HL-60 (cell line): ENCODE measurements at regions not wholly inside any gene's neighbourhood (a gene's known extent, or its start where the extent isn't known, plus 50 kb on each side); places are given as distances from the start of the nearest gene placed in this dataset.

Source experiments
- DNase-seq, 2 experiments: peaks; one replicate each; pipeline ENCODE4 v3.0.0-alpha.2; 2010 to 2020; ENCODE audit warnings: low read depth in 1 of 2, low spot score in 1 of 2
- H3K27ac ChIP-seq: fragments of 250-450 bp; sonication (Bioruptor Pico); replicated peaks from 2 replicates; pipeline ENCODE4 v1.5.1; 2020; ENCODE audit warnings: mild to moderate bottlenecking, moderate library complexity
- H3K27me3 ChIP-seq: fragments of 250-450 bp; sonication (Bioruptor Pico); 2 replicates; pipeline ENCODE4 v1.5.1; 2021; ENCODE audit warnings: mild to moderate bottlenecking, moderate library complexity; ENCODE audit not compliant: insufficient read depth, poor library complexity, severe bottlenecking
- H3K4me3 ChIP-seq: replicated peaks from 2 replicates; pipeline ENCODE4 v1.5.1; 2011; ENCODE audit warnings: mild to moderate bottlenecking, control low read depth, low read length; ENCODE audit not compliant: insufficient read depth
- GABPA ChIP-seq: IDR thresholded peaks from 2 replicates; pipeline ENCODE4 v1.6.1; 2012; ENCODE audit warnings: low read depth
- POLR2AphosphoS5 ChIP-seq: IDR thresholded peaks from 2 replicates; pipeline ENCODE4 v1.6.1; 2012; ENCODE audit warnings: low read depth
- REST ChIP-seq: IDR thresholded peaks from 2 replicates; pipeline ENCODE4 v1.6.1; 2012; ENCODE audit warnings: low read depth; ENCODE audit not compliant: insufficient replicate concordance
- SPI1 ChIP-seq: IDR thresholded peaks from 2 replicates; pipeline ENCODE4 v1.6.1; 2012; ENCODE audit warnings: low read depth, mild to moderate bottlenecking, borderline replicate concordance
- TF ChIP-seq, protein P1 (sequence below): IDR thresholded peaks from one replicate; pipeline ENCODE4 v1.5.1; 2011; ENCODE audit warnings: low read length, control low read depth, inconsistent platforms; ENCODE audit not compliant: insufficient read depth

GRCh38 chr16:6600167-6600566 lies 732.5 kb upstream of the RBFOX1 start:
- TF ChIP-seq, protein P1, sequence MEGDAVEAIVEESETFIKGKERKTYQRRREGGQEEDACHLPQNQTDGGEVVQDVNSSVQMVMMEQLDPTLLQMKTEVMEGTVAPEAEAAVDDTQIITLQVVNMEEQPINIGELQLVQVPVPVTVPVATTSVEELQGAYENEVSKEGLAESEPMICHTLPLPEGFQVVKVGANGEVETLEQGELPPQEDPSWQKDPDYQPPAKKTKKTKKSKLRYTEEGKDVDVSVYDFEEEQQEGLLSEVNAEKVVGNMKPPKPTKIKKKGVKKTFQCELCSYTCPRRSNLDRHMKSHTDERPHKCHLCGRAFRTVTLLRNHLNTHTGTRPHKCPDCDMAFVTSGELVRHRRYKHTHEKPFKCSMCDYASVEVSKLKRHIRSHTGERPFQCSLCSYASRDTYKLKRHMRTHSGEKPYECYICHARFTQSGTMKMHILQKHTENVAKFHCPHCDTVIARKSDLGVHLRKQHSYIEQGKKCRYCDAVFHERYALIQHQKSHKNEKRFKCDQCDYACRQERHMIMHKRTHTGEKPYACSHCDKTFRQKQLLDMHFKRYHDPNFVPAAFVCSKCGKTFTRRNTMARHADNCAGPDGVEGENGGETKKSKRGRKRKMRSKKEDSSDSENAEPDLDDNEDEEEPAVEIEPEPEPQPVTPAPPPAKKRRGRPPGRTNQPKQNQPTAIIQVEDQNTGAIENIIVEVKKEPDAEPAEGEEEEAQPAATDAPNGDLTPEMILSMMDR: no peak
- TF ChIP-seq REST (no peak), GABPA (no peak)
- DNase-seq: no peak
- Histone ChIP-seq H3K27ac (no peak overlapping the region), H3K27me3 (no peaks in the 10 kb centered on the region), H3K4me3 (no peak overlapping the region)

DNA sequence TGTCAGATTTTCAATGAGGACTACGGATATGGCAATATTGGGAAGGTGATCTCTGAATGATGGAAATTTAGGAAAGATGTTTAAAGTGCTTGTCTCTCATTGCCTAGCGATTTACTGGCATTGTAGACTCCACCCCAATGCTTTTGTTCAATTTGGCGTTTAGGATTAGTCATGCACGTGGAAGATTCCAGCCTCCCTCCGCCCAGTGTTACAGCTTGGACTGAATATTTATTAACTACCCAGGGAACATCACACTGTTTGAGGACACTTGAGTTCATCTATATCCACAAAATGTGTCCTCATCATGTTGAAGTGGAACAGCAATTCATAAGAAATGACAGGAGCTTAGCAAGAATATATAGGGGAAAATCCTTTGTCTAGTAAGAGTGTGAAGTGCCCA lies 738.8 kb upstream of the RBFOX1 start:
- Histone ChIP-seq H3K27ac (no peak overlapping the region), H3K27me3 (no peaks in the 10 kb centered on the region), H3K4me3 (no peak overlapping the region)
- DNase-seq: no peak
- TF ChIP-seq, protein P1: no peak
- TF ChIP-seq REST (no peak), POLR2AphosphoS5 (no peak), SPI1 (no peak), GABPA (no peak)

- H3K27me3 ChIP-seq: no peaks in the 10 kb centered on the region
- TF ChIP-seq, protein P1: no peak
- TF ChIP-seq GABPA: no peak
- no peak for TF ChIP-seq REST
- TF ChIP-seq SPI1: no peak
- no peak for TF ChIP-seq POLR2AphosphoS5
- no peak for DNase-seq
- H3K27ac ChIP-seq: no peak overlapping the region
- no peak overlapping the region for H3K4me3 ChIP-seq
These were observed 756.0 kb upstream of the RBFOX1 start for GRCh38 chr16:6576606-6577005.
